Osteoblast (primary cell): ENCODE measurements at regions not wholly inside any gene's neighbourhood (a gene's known extent, or its start where the extent isn't known, plus 50 kb on each side); places are given as distances from the start of the nearest gene placed in this dataset.

Source experiments
- DNase-seq: peaks from one replicate; pipeline ENCODE4 v3.0.0; 2011; ENCODE audit warnings: low spot score, mixed read lengths; ENCODE audit not compliant: insufficient read length; ENCODE audit errors: missing footprints
- H2AFZ ChIP-seq: 2 replicates; pipeline ENCODE4 v1.6.0; 2011; ENCODE audit warnings: mild to moderate bottlenecking, low read length
- H3K27ac ChIP-seq: 2 replicates; pipeline ENCODE4 v1.5.1; 2011; ENCODE audit warnings: mild to moderate bottlenecking, low read depth, low read length, moderate library complexity
- H3K27me3 ChIP-seq: 2 replicates; pipeline ENCODE4 v1.6.0; 2012; ENCODE audit warnings: mild to moderate bottlenecking, control low read depth, inconsistent platforms, low read length, moderate library complexity; ENCODE audit not compliant: insufficient read depth
- H3K36me3 ChIP-seq: 2 replicates; pipeline ENCODE4 v1.5.1; 2011; ENCODE audit warnings: mild to moderate bottlenecking, low read length, control low read depth, moderate library complexity; ENCODE audit not compliant: insufficient read depth
- H3K4me1 ChIP-seq: 2 replicates; pipeline ENCODE4 v1.5.1; 2011; ENCODE audit warnings: mild to moderate bottlenecking, low read length, control low read depth, moderate library complexity; ENCODE audit not compliant: insufficient read depth
- H3K4me2 ChIP-seq: 2 replicates; pipeline ENCODE4 v1.6.0; 2011; ENCODE audit warnings: mild to moderate bottlenecking, low read length; ENCODE audit not compliant: insufficient read depth
- H3K4me3 ChIP-seq: fragments of 200-600 bp; sonication (generic); 3 replicates; pipeline ENCODE4 v1.5.1; 2012; ENCODE audit warnings: mild to moderate bottlenecking, low read length, inconsistent platforms; ENCODE audit not compliant: insufficient read depth
- H3K79me2 ChIP-seq: 2 replicates; pipeline ENCODE4 v1.6.0; 2012; ENCODE audit warnings: mild to moderate bottlenecking, low read length, control low read depth, inconsistent platforms; ENCODE audit not compliant: insufficient read depth
- H3K9me3 ChIP-seq: 2 replicates; pipeline ENCODE4 v1.5.1; 2011; ENCODE audit warnings: low read depth, low read length, control low read depth
- H4K20me1 ChIP-seq: 2 replicates; pipeline ENCODE4 v1.6.0; 2012; ENCODE audit warnings: mild to moderate bottlenecking, low read length, control low read depth; ENCODE audit not compliant: insufficient read depth
- TF ChIP-seq, protein P1 (sequence below): IDR thresholded peaks from 2 replicates; pipeline ENCODE4 v1.5.1; 2011; ENCODE audit warnings: mild to moderate bottlenecking, low read depth, low read length, moderate library complexity; ENCODE audit errors: extremely low read depth

DNA sequence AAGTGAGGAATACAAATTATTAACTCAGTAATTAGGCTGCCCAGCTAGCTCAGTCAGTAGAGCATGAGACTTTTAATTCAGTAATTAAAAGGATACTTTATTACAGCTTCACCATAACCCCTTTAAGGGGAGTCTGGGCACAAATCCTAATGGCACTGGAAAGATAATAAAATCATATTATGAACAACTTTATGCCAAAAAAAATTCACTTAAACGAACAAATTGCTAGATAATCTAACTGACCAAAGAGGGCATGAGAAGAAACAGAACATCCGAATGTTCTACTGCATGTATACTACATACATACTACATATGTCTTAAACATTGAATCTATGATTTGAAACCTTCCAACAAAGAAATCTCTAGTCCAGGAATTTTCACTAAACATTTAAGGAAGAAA is 159.5 kb downstream of the CYP26B1 start:
- no peak overlapping the region for H3K4me2 ChIP-seq
- peaks cover 24% of the 10 kb centered on the region for H3K27me3 ChIP-seq
- DNase-seq: no peak
- no peaks in the 10 kb centered on the region for H4K20me1 ChIP-seq
- H3K9me3 ChIP-seq: no peaks in the 10 kb centered on the region
- no peaks in the 10 kb centered on the region for H3K36me3 ChIP-seq
- no peaks in the 10 kb centered on the region for H3K4me1 ChIP-seq
- no peak overlapping the region for H3K27ac ChIP-seq
- no peak overlapping the region for H2AFZ ChIP-seq
- TF ChIP-seq, protein P1, sequence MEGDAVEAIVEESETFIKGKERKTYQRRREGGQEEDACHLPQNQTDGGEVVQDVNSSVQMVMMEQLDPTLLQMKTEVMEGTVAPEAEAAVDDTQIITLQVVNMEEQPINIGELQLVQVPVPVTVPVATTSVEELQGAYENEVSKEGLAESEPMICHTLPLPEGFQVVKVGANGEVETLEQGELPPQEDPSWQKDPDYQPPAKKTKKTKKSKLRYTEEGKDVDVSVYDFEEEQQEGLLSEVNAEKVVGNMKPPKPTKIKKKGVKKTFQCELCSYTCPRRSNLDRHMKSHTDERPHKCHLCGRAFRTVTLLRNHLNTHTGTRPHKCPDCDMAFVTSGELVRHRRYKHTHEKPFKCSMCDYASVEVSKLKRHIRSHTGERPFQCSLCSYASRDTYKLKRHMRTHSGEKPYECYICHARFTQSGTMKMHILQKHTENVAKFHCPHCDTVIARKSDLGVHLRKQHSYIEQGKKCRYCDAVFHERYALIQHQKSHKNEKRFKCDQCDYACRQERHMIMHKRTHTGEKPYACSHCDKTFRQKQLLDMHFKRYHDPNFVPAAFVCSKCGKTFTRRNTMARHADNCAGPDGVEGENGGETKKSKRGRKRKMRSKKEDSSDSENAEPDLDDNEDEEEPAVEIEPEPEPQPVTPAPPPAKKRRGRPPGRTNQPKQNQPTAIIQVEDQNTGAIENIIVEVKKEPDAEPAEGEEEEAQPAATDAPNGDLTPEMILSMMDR: no peak
- H3K79me2 ChIP-seq: no peaks in the 10 kb centered on the region
- H3K4me3 ChIP-seq: no peak overlapping the region

DNA sequence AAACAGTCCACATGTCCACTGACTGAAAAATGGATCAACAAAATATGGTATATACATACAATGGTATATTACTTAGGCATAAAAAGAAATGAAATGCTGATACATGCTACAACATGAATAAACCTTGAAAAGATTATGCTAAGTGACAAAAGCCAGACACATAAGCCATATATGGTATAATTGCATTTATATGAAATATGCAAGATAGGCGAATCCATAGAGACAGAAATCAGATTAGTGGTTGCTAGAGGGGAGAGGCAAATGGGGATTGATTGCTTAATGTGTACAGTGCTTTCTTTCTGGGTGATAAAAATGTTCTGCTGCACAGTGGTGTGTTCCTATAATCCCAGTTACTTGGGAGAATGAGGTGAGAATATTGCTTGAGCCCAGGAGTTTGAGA is 171.0 kb downstream of the CYP26B1 start:
- H3K4me2 ChIP-seq: no peak overlapping the region
- H3K4me3 ChIP-seq: no peak overlapping the region
- no peaks in the 10 kb centered on the region for H3K4me1 ChIP-seq
- peaks cover 16% of the 10 kb centered on the region for H3K27me3 ChIP-seq
- no peaks in the 10 kb centered on the region for H3K79me2 ChIP-seq
- no peak overlapping the region for H2AFZ ChIP-seq
- H4K20me1 ChIP-seq: no peaks in the 10 kb centered on the region
- no peak overlapping the region for H3K27ac ChIP-seq
- H3K36me3 ChIP-seq: no peaks in the 10 kb centered on the region
- no peaks in the 10 kb centered on the region for H3K9me3 ChIP-seq
- TF ChIP-seq, protein P1: no peak
- DNase-seq: no peak

DNA sequence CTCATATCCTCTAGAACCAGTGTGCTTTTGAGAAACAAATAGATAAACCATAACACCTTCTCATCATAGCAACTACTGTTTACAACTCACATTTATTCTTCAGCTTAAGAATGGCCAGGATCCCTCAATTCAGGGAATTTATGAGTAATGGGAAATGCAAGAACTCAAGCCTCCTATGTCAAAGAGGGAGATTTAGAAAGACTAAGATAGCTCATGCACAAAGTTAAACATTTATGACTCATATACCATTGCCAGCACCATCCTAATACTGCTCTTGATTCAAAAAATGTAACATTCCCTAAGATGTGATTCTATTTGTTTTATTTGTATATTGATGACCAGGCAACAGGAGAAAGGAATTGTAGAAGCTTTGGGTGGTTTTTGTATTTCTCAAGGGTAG is 172.8 kb downstream of the CYP26B1 start:
- Histone ChIP-seq H3K79me2 (no peaks in the 10 kb centered on the region), H3K4me3 (no peak overlapping the region), H3K4me1 (no peaks in the 10 kb centered on the region), H3K36me3 (no peaks in the 10 kb centered on the region), H2AFZ (no peak overlapping the region), H3K4me2 (no peak overlapping the region), H3K9me3 (no peaks in the 10 kb centered on the region), H3K27ac (no peak overlapping the region), H4K20me1 (no peaks in the 10 kb centered on the region), H3K27me3 (peaks cover 18% of the 10 kb centered on the region)
- TF ChIP-seq, protein P1: no peak
- no peak for DNase-seq

DNA sequence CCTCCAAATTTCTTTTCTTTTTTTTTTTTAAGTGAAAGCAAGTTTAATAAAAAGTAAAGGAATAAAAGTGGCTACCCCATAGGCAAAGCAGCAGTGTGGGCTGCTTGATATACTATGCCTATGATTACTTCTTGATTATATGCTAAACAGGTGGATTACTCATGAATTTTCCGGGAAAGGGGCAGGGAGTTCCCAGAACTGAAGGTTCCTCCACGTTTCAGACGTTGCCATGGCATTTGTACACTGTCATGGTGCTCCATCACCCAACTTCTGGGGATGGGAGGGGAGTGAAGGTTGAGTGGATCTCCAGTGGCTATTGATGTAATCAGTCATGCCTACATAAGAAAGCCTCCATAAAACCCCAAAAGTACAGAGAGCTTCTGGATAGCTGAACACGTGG is 176.2 kb downstream of the CYP26B1 start:
- Histone ChIP-seq H3K4me3 (no peak overlapping the region), H2AFZ (no peak overlapping the region), H3K4me1 (no peaks in the 10 kb centered on the region), H3K79me2 (no peaks in the 10 kb centered on the region), H3K36me3 (no peaks in the 10 kb centered on the region), H3K27me3 (peaks cover 28% of the 10 kb centered on the region), H4K20me1 (no peaks in the 10 kb centered on the region), H3K4me2 (no peak overlapping the region), H3K27ac (no peak overlapping the region), H3K9me3 (no peaks in the 10 kb centered on the region)
- TF ChIP-seq, protein P1: no peak
- DNase-seq: no peak
